Kidney (tissue), 13 donors: ENCODE measurements at regions not wholly inside any gene's neighbourhood (a gene's known extent, or its start where the extent isn't known, plus 50 kb on each side); places are given as distances from the start of the nearest gene placed in this dataset.
A peak's percentile ranks its signal among the peaks of the same experiment; 100 is the strongest.

Source experiments
- DNase-seq, 5 donors: peaks; one replicate each; pipeline ENCODE4 v3.0.0-alpha.2; 2013 to 2020
- FAIRE-seq: peaks from 2 replicates; lab custom pipeline; 2012; peaks lifted over from hg19 to GRCh38; lab: Jason Lieb, UNC
- H3K27ac ChIP-seq, 2 donors: one replicate each; pipeline ENCODE4 v1.7.0; 2013; ENCODE audit warnings: low read depth in 2 of 2, low read length in 2 of 2, inconsistent platforms in 1 of 2
- H3K27me3 ChIP-seq: one replicate; pipeline ENCODE4 v1.7.1; 2013; ENCODE audit warnings: low read length, inconsistent platforms; ENCODE audit not compliant: control insufficient read depth, insufficient read depth
- H3K36me3 ChIP-seq, 3 donors: one replicate each; pipeline versions ENCODE4 v1.7.0 to v1.7.1; 2013; ENCODE audit warnings: low read length in 3 of 3, control low read depth in 1 of 3, inconsistent platforms in 1 of 3; ENCODE audit not compliant: insufficient read depth in 3 of 3, control insufficient read depth in 2 of 3
- H3K4me1 ChIP-seq, 3 donors: one replicate each; pipeline versions ENCODE4 v1.7.0 to v1.7.1; 2013; ENCODE audit warnings: low read length in 3 of 3, inconsistent platforms in 1 of 3, low read depth in 1 of 3; ENCODE audit not compliant: control insufficient read depth in 2 of 3, insufficient read depth in 2 of 3
- H3K4me3 ChIP-seq, 3 donors: one replicate each; pipeline versions ENCODE4 v1.7.0 to v1.8.1; 2013; ENCODE audit warnings: low read length in 3 of 3, control low read depth in 1 of 3, inconsistent platforms in 1 of 3
- H3K9ac ChIP-seq, 3 donors: one replicate each; pipeline versions ENCODE4 v1.7.0 to v1.7.1; 2013; ENCODE audit warnings: low read length in 3 of 3, control low read depth in 1 of 3, inconsistent platforms in 1 of 3
- H3K9me3 ChIP-seq, 3 donors: one replicate each; pipeline versions ENCODE4 v1.7.0 to v1.7.1; 2013; ENCODE audit warnings: low read length in 3 of 3, control low read depth in 1 of 3, inconsistent platforms in 1 of 3; ENCODE audit not compliant: control insufficient read depth in 2 of 3, insufficient read depth in 1 of 3
- CTCF ChIP-seq: IDR thresholded peaks from 3 replicates; pipeline ENCODE4 v1.5.1; 2012; ENCODE audit warnings: mild to moderate bottlenecking, moderate library complexity, borderline replicate concordance; ENCODE audit not compliant: insufficient read depth; ENCODE audit errors: extremely low read depth
- intact Hi-C: fragments of 100-400 bp; cut with DNase I; formaldehyde crosslinking; loops from one replicate; pipeline ENCODE4 v1.11.1; 2022
- donor health status: control.
- donor health status: control.
- donor health status: control.
- donor health status: control.
- donor health status: control.
- donor health status: DM: yes; HTN: yes; CAD: no.
- donor health status: Normal renal cell carcinoma (clear cell type).

GRCh38 chr9:7970681-7971330 is 171.2 kb upstream of the DMAC1 start:
- H3K4me3 ChIP-seq = no peak overlapping the region
- H3K4me1 ChIP-seq = no peaks in the 10 kb centered on the region
- no peaks in the 10 kb centered on the region for H3K27me3 ChIP-seq
- no peak for DNase-seq
- H3K27ac ChIP-seq = no peak overlapping the region
- H3K9me3 ChIP-seq = no peaks in the 10 kb centered on the region
- intact Hi-C loops = no loop called here
- H3K36me3 ChIP-seq = no peaks in the 10 kb centered on the region
- no peak for TF ChIP-seq CTCF
- no peak for FAIRE-seq
- no peak overlapping the region for H3K9ac ChIP-seq

GRCh38 chr9:7968687-7969086 is 169.1 kb upstream of the DMAC1 start:
- Histone ChIP-seq H3K9me3 (no peaks in the 10 kb centered on the region), H3K27ac (no peak overlapping the region), H3K27me3 (no peaks in the 10 kb centered on the region), H3K4me3 (no peak overlapping the region), H3K36me3 (no peaks in the 10 kb centered on the region), H3K4me1 (no peaks in the 10 kb centered on the region), H3K9ac (no peak overlapping the region)
- DNase-seq (no peak), FAIRE-seq (no peak)
- TF ChIP-seq CTCF = no peak
- intact Hi-C loops = no loop called here

- H3K9me3 ChIP-seq = no peaks in the 10 kb centered on the region
- H3K27me3 ChIP-seq = no peaks in the 10 kb centered on the region
- FAIRE-seq (no peak), DNase-seq (peak in 2 of 5 donors; percentile 44 to 49)
- no peak for TF ChIP-seq CTCF
- no peak overlapping the region for H3K9ac ChIP-seq
- H3K4me3 ChIP-seq = no peak overlapping the region
- H3K36me3 ChIP-seq = no peaks in the 10 kb centered on the region
- H3K27ac ChIP-seq = peak overlapping the region in 1 of 2 donors; percentile 44
- intact Hi-C loops = no loop called here
- no peaks in the 10 kb centered on the region for H3K4me1 ChIP-seq
Measured at GRCh38 chr9:7967851-7968250, 168.3 kb upstream of the DMAC1 start.
